CMK (cell line): ENCODE measurements at regions not wholly inside any gene's neighbourhood (a gene's known extent, or its start where the extent isn't known, plus 50 kb on each side); places are given as distances from the start of the nearest gene placed in this dataset.

ENCODE experiments used
- DNase-seq: peaks from one replicate; pipeline ENCODE4 v3.0.0-alpha.2; 2010; ENCODE audit warnings: low read depth

DNA sequence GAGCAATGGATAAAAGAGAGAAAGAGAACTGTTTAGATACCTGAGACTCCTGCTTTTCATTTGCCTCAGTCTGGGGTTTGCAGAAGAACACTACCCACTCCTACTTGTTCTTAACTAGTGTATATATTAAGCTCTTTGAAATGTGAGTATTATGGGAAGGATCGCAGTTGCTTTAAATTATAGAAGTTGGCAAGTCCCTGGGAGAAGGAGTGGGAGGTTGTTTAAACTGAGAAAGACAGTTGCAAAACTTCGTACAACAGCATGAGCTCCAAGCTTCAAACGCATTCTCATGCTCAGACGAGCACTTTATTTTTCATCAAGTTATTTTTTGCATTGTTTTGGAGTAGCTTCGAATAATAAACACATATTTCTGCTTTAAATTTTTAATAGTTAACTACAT is 88.1 kb upstream of the C1QTNF7 start:
- no peak for DNase-seq

DNA sequence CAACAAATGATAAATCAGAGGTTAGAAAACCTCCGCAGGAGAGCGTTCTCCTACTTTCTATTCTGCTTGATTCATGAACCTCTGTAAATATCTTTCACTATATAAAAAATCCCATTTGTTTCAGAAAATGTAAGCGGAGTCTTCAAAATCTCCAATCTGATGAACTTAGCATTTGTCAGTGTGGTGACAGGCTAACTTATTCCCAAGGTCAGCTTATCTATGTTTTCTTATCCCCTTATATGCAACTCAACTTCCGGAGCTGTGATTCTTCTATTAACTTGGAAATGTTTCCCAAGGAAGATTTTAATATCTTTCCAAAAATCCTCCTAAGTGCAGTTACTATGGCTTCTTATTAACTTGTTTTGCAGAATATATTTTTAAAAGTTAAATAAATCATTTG is 87.5 kb upstream of the C1QTNF7 start:
- no peak for DNase-seq

- DNase-seq = no peak
These were observed 86.7 kb upstream of the C1QTNF7 start for GRCh38 chr4:15340902-15341732.

DNA sequence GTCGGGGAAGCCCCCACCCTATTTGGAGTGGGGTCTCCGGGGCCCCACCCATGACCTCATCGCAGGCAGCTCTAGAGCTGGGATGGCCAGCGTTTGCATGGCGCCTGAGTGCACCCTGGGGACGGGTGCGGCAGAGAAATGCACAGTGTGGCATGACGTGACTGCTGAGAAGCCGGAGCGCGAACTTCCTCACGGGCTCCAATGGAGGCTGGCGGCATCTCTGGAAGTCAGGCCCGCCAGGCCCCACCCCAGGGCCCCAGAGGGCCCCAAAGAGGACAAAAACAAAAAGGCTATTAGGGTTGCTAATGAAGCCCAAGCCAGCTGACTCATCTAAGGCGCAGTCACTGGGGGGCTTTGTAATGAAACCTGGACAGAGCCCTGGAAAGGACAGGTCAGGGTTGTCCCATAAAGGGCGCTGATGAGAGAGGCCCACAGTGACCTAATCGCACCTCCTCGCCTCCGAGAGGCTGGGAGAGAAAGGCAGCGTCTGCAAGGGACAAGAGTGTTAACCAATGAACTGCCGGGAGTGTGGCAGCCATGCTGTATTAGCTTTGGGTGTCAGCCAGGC is 86.0 kb upstream of the C1QTNF7 start:
- DNase-seq = no peak

DNA sequence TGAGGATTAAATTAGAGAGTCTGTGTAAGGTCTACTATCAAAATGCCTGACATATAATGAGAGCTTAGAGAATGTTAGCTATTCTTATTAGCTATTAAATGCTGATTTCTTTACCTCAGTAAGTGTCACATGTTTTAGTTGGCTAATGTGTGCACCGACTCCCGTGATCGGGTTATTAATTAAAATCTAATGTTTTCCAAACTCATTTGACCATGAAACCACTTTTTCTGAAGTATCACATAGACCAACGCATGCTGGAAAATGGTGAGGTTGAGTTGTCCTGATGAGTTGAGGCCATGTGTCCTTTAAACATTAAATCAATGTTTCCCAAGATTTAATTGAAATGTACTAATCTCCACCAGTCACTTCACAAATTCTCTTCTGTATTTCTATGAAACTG is 84.8 kb upstream of the C1QTNF7 start:
- no peak for DNase-seq

DNA sequence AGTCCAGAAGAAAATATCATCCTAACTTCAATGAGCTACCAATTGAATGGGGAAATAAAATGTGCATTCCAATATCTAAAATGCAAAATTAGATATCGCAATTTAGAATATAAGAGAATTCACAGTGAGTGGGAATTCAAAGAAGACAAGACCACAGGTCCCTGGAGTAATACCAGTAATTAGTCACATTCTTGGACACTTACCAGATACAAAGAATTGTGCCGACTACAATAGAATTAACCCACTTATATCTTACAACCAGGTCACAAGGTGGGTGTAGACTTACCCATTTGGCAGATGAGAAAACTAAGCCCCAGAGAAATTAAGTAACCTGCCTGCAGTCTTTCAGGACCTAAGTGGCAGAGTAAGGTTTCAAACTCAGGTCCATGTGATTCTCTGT is 84.3 kb upstream of the C1QTNF7 start:
- DNase-seq = no peak

- no peak for DNase-seq
These were observed 83.8 kb upstream of the C1QTNF7 start for GRCh38 chr4:15344041-15344440.

DNA sequence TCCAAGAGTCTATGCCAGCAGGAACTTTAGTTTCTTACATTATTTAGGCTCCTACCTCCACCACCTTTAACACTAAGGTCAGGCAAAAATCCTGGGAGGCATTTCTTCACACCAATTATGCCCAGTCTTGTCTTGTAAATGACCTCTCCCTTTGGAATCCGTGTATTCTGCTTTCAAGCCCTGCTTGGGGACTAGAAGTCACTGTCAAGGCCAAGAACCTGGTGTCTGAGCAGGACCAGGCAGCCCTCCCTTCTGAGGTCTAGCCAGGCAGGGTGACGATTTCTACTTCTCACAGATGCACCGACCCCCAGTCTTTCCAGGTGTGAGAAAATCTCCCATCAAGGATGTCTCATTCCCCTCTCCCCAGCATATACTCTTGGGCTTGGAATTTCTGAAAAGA is 82.7 kb upstream of the C1QTNF7 start:
- no peak for DNase-seq

- DNase-seq = no peak
These were observed 79.6 kb upstream of the C1QTNF7 start for GRCh38 chr4:15348236-15348635.

DNA sequence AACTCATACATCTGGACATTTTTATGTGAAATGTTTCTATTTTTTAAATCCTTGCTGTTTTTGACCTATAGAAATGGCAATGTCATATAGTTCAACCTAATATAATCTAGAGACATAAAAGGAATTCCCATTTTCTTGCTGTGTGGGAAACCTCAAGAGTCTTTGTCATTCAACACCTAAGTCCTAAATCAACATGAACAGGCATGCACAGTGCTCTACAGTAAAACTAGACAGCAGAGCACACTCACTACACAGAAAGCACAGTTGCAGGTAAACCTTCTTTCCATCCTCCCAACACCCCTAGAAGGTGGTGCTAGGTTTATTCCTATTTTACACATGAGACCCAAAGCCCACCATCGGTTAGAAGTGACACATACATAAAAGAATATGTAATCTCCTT is 79.1 kb upstream of the C1QTNF7 start:
- no peak for DNase-seq

DNA sequence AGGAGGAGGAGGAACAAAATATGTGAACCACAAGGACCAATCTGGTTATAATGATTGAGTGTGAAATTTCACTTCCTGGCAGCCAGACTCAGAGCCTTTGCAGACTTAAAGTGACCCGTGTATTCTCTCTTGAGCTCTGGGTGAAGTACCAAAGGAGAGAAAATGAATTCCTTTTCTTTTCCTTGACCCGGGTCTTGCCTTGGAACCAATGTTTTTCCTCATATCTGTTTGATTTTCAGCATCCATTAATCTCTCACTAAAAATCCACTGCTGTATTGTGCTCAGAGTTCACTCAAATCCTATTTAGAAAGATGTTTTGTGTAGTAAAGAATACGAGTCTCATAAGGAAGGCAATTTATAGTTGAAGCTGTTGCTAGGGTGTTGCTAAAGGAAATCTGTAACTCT is 78.3 kb upstream of the C1QTNF7 start:
- DNase-seq = no peak

DNA sequence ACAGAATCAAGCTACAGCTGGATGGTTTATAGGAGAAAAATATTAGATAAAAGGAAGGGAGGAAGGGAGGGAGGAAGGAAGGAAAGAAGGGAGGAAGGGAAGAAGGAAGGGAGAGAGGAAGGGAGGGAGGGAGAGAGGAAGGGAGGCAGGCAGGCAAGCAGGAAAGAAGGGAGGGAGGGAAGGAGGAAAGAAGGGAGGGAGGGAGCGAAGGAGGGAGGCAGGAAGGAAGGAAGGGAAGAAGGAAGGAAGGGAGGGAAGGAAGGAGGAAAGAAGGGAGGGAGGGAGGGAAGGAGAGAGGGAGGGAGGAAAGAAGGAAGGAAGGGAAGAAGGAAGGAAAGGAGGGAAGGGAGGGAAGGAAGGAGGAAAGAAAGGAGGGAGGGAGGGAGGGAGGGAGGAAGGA is 77.9 kb upstream of the C1QTNF7 start:
- DNase-seq = no peak

- no peak for DNase-seq
These were observed 75.3 kb upstream of the C1QTNF7 start for GRCh38 chr4:15352524-15352923.

- DNase-seq = no peak
These were observed 74.6 kb upstream of the C1QTNF7 start for GRCh38 chr4:15353207-15353606.

DNA sequence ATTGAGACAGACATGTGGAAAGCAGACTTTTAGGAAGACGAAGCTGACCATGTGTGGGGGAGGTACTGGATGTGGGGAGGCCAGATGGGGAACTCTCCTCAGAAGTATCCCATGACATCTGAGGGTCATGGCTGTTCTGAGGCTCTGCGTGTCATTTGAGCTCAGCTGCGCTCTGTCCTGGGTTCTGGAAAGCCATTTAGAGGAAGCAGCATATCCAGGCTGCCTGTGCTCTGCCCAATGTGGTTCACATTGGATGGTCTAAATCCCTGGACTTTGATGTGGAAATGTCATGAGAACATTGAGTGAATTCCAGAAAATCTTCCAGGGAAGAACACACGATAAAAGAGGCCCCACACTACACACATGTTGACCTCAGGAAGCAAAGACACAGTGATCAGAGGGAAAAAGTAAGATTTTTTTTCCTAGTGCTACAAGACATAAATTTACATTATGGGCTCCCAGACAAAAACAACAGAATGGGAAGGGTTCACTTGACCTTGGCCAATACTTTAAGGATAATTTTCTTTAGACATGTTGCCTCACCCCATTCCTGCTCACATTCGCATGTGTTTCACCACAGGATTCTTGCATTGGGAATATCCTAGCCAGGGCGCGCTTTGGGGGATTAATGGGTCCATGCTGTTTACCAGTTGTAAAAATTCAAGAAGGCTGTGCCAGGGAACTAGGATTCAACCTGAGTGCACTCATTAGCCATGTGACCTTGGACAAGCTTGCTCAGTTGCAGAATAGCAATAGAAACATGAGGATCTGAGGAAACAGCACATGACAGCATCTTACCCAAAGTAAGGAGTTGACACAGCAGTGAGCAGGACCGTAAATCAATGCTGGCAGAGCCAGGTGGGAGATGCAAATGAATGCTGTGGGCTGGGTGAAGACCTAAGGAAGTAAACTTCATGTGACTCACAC is 73.2 kb upstream of the C1QTNF7 start:
- no peak for DNase-seq

DNA sequence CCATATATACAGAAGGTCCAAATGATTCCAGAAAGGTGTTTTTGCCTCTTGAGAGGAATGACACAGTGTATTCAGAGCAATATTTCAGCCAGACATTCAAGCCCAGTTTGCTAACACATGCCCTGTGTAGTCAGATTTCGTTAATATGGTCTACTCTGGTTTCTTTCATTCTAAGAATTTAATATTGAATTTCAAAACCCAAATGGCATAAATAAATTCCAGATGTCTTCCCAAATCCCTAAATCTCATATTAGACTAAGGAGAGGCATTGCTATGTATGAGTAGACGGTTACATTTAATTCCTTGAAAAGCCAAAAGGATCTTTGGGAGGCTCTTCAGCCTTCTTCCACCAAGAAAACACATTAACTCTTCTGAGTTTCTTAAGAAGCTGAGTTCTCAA is 66.3 kb upstream of the C1QTNF7 start:
- DNase-seq = no peak

GRCh38 chr4:15362541-15362940 is 65.3 kb upstream of the C1QTNF7 start:
- no peak for DNase-seq

DNA sequence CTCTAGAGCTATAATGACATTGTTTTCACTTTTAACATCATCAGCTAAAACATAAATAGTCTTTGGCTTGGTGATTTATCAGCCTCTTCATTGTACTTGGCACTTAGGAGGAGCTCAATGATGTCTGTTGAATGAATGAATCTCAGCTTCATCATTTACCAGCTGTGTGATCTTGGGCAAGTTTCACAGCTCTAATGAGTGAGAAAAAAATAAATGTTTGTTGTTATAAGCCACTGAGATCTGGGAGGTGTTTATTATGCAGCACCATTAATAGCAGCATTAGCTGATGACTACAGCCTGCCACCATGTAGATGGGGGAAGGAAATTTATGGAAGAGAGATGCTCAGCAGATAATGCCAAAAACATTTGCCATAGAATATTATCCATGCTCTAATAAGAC is 63.6 kb upstream of the C1QTNF7 start:
- DNase-seq = no peak

DNA sequence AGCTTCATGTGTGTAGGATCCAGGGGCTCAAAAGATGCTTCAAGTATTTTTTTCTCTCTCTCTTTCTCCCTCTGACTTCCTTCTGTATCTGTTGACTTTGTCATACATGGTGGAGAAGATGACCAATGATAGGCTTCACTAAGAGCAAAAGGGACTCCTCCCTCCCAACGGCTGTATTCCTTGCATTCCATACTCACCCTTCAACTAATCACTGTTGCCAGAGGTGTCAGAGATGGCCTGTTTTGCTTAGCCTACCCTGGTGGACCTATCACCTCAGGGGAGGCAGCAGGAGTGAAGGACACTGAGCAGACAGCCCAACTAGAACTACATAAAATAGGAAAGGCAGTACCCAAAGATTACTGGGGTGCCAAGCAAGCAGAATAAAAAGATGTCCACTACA is 62.2 kb upstream of the C1QTNF7 start:
- DNase-seq = no peak

GRCh38 chr4:15366721-15367120 is 61.1 kb upstream of the C1QTNF7 start:
- DNase-seq = no peak

- DNase-seq = no peak
These were observed 59.0 kb upstream of the C1QTNF7 start for GRCh38 chr4:15368856-15369255.

DNA sequence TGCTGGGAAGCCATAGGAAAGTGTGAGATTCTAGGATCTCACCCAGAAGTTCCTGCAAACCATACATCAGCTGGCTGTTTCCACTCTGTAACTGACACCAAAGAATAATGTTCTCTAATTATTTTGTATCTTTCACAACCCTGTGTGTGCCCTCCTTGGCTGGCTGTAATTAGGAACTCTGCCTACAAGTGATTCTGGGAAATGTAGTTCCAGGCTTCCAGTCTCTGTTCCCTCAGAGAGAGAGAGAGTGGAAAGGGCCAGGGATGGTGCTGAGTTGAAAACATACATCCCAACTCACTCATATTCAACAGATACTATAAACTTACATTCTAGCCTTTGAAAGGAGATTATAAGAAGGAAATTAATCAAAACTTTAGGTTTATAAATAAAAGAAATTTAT is 57.5 kb upstream of the C1QTNF7 start:
- no peak for DNase-seq

DNA sequence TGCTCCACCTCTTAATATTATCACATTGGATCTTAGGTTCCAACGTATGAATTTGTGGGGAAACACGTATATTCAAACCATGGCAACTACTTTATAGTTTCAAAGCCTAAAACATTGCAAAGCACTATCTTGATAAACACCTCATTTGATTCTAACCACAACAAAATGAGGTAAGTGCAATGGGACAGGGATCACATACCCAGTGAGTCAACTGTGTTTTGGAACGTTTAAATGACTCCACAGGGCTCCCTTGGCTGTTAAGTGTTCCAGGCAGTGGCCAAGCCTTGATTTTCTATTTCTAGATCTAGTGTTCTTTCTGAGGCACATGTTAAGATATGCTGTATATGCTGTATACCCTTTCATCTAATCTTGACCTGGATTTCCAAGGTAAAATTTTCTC is 54.5 kb upstream of the C1QTNF7 start:
- DNase-seq = no peak
